Nephron (organoid): ENCODE measurements at regions not wholly inside any gene's neighbourhood (a gene's known extent, or its start where the extent isn't known, plus 50 kb on each side); places are given as distances from the start of the nearest gene placed in this dataset.

ENCODE experiments used
- H3K27ac Mint-ChIP-seq, 3 experiments: 2 replicates each; pipeline ENCODE4 v1.8.0; 2020; ENCODE audit warnings: mixed read lengths in 3 of 3, mild to moderate bottlenecking in 2 of 3, moderate library complexity in 1 of 3
- H3K27me3 Mint-ChIP-seq: 2 replicates; pipeline ENCODE4 v1.8.0; 2021; ENCODE audit warnings: low read depth, mild to moderate bottlenecking, moderate library complexity, mixed read lengths
- H3K36me3 Mint-ChIP-seq: 2 replicates; pipeline ENCODE4 v1.8.0; 2020; ENCODE audit warnings: low read depth, mixed read lengths
- H3K4me1 Mint-ChIP-seq: 2 replicates; pipeline ENCODE4 v1.8.0; 2020; ENCODE audit warnings: mixed read lengths
- H3K4me3 Mint-ChIP-seq, 3 experiments: 2 replicates each; pipeline ENCODE4 v1.8.0; 2020; ENCODE audit warnings: mild to moderate bottlenecking in 3 of 3, mixed read lengths in 3 of 3, moderate library complexity in 2 of 3
- H3K9me3 Mint-ChIP-seq: 2 replicates; pipeline ENCODE4 v1.8.0; 2020; ENCODE audit warnings: mixed read lengths
- TF ChIP-seq, protein P1 (sequence below), 3 experiments: fragments of 200-600 bp; sonication (generic); IDR thresholded peaks; one replicate each; pipeline ENCODE4 v1.5.0; 2021; ENCODE audit warnings: antibody characterized with exemption in 3 of 3; ENCODE audit not compliant: unreplicated experiment in 3 of 3

DNA sequence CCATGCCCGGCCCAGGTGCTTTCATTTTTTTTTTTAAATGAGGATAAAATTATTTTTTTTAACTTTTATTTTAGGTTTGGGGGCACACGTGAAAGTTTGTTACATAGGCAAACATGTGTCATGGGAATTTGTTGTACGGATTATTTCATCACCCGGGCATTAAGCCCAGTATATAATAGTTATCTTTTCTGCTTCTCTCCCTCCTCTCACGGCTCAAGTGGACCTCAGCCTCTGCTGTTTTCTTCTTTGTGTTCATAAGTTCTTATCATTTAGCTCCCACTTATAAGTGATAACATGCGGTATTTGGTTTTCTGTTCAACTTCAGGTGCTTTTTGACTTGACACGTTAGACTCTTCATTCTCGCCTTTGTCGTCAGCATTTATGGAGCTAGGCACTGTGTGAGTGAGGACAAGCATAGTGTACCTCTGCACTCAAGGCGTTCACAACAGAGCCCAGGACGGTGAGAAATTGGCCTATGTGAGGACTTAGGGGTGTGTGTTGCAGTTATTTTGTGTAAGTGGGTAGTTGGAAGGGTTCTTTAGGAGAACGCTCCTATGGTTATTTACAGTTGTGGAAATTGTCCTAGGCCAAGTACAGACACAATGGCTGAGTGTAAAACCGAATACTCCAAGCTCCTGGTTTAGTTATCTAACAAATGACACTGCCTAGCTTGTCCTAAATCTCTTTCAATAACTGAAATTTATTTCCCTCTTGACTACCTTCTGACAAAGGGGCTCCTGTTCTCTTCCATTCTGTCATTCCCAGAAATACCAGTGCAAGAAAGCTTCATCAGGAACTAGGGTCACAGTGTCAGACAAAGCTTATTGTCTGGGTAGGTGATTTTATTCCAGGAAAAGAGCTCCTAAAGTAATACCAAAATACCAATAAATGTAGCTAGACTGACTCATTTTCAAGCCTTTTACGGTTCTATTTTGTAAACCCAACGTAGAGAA lies 200.5 kb upstream of the PRICKLE1 start:
- Mint-ChIP-seq H3K27me3 (no peaks in the 10 kb centered on the region), H3K36me3 (no peaks in the 10 kb centered on the region), H3K4me1 (peaks cover 29% of the 10 kb centered on the region), H3K27ac (peak overlapping the region in 1 of 3 experiments; percentile 32), H3K4me3 (no peak overlapping the region), H3K9me3 (no peaks in the 10 kb centered on the region)
- TF ChIP-seq, protein P1, sequence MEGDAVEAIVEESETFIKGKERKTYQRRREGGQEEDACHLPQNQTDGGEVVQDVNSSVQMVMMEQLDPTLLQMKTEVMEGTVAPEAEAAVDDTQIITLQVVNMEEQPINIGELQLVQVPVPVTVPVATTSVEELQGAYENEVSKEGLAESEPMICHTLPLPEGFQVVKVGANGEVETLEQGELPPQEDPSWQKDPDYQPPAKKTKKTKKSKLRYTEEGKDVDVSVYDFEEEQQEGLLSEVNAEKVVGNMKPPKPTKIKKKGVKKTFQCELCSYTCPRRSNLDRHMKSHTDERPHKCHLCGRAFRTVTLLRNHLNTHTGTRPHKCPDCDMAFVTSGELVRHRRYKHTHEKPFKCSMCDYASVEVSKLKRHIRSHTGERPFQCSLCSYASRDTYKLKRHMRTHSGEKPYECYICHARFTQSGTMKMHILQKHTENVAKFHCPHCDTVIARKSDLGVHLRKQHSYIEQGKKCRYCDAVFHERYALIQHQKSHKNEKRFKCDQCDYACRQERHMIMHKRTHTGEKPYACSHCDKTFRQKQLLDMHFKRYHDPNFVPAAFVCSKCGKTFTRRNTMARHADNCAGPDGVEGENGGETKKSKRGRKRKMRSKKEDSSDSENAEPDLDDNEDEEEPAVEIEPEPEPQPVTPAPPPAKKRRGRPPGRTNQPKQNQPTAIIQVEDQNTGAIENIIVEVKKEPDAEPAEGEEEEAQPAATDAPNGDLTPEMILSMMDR (IDR thresholded peaks at IDR 0.05; ENCODE audit: unreplicated experiment in 3 of 3) = no peak

DNA sequence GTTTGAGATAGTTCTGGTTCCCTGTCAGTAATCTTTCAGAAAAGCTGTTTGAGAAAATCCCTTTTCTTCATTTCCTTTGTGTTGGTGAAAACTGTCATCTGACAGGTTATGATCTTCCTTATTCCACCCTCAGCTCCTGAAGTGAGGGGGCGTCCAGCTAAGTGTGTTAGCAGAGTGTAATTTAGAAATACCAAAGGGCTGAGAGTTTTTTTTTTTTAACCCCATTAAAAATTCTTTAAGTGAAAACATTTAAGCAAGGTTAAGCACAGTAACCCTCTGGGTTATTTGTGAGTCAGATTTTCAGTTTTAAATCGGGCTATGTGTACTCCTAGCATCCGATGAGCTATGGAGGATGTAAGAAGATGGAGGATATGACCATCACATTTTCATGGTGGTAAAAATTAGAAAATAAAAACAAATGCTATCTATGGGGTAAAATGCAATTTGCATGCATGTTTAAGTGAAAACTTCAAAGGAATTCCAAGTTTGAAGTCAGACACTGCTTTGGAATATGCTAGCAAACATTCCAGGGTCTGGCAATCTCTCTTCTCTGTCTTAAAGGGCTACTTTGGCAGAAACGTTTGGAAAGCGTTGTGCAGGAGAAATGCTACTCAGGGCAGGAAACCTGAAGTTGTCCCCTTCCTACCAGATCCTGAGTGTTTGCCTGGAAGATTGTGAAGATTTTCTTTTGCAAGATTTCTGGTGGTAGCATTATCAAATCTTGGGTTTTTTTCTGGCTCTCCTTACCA lies 197.0 kb upstream of the PRICKLE1 start:
- H3K27me3 Mint-ChIP-seq = no peaks in the 10 kb centered on the region
- H3K9me3 Mint-ChIP-seq = no peaks in the 10 kb centered on the region
- H3K4me1 Mint-ChIP-seq = peaks cover 29% of the 10 kb centered on the region
- no peak overlapping the region for H3K4me3 Mint-ChIP-seq
- peak overlapping the region; percentile 14 to 41 (median 14) for H3K27ac Mint-ChIP-seq
- H3K36me3 Mint-ChIP-seq = no peaks in the 10 kb centered on the region
- TF ChIP-seq, protein P1 (IDR thresholded peaks at IDR 0.05; ENCODE audit: unreplicated experiment in 3 of 3) = no peak

DNA sequence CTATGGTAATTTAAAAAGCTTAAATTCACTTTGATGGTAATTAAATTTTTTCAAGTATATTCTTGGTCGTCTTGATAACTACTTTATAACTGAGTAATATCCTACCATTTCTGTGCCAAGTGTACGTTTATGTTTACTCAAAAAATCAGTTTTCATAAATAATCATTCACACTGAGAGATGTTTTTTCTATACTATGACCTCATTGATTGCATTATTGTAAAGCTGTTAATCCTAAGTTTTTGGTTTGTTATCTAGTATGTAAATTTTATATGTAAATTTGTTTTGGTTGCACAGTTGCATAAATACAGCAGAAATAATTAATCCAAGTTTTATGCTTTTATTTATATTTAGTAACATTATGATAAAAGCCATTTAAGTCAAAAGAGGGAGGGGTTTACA lies 196.4 kb upstream of the PRICKLE1 start:
- Mint-ChIP-seq H3K27ac (peak overlapping the region in 1 of 3 experiments; percentile 14), H3K4me1 (peaks cover 30% of the 10 kb centered on the region), H3K27me3 (no peaks in the 10 kb centered on the region), H3K9me3 (no peaks in the 10 kb centered on the region), H3K36me3 (no peaks in the 10 kb centered on the region), H3K4me3 (no peak overlapping the region)
- TF ChIP-seq, protein P1 (IDR thresholded peaks at IDR 0.05; ENCODE audit: unreplicated experiment in 3 of 3) = no peak

DNA sequence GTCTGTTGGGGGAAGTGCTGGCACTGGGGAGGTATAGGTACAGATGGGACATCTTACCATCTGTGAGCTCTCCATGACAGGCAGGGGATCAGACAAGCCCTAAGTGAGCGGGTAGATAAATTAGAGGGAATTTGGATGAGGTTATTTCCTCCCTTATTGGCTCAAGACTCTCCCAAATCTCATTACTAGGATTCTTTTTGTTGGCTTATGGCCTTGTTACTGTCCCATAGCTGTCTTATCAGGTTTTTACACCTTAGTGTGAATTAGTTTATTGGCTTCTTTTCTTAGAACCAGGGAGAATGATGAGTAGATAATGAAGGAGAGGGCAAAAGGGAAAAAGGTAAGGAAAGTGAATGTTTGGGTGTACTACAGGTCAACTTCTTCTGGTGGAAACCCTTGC lies 191.1 kb upstream of the PRICKLE1 start:
- H3K36me3 Mint-ChIP-seq = no peaks in the 10 kb centered on the region
- peaks cover 16% of the 10 kb centered on the region for H3K4me1 Mint-ChIP-seq
- H3K4me3 Mint-ChIP-seq = no peak overlapping the region
- peak overlapping the region in 2 of 3 experiments; percentile 9 to 64 for H3K27ac Mint-ChIP-seq
- H3K9me3 Mint-ChIP-seq = no peaks in the 10 kb centered on the region
- H3K27me3 Mint-ChIP-seq = no peaks in the 10 kb centered on the region
- TF ChIP-seq, protein P1 (IDR thresholded peaks at IDR 0.05; ENCODE audit: unreplicated experiment in 3 of 3) = no peak

DNA sequence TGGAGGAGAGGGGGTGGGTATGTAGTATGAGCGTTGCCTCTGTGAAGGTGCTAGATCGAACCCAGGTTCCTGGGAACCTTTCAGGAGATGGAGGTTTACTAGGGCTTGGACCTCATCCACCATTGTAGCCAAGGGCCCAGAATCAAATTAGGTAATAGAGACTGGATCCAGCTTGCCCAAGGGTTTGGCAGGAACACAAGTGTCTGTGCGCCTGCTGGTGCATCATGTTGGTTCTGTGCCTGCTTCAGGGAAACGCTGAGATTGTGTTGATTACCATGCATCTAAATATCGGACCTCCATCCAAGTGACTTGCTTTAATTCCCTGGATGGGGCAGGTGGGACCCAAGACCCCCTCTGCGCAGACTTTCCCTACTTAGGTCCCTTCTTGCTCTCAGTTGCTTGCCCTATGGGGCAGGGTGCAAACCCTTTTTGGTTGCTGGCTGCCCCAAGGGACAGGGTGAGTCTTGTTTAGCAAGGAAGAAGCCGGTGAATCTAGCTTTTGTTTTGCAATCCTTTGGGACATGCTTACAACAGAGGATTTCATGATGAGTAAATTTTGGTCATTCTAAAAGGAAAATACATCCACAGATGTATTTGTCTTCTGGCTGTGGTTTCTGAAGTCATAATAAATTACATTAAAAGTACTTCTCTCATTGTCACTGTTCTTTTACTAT lies 189.8 kb upstream of the PRICKLE1 start:
- peak overlapping the region in 2 of 3 experiments; percentile 4 to 64 for H3K27ac Mint-ChIP-seq
- H3K9me3 Mint-ChIP-seq = no peaks in the 10 kb centered on the region
- TF ChIP-seq, protein P1 (IDR thresholded peaks at IDR 0.05; ENCODE audit: unreplicated experiment in 3 of 3) = no peak
- H3K4me1 Mint-ChIP-seq = peaks cover 16% of the 10 kb centered on the region
- no peaks in the 10 kb centered on the region for H3K27me3 Mint-ChIP-seq
- H3K36me3 Mint-ChIP-seq = no peaks in the 10 kb centered on the region
- no peak overlapping the region for H3K4me3 Mint-ChIP-seq
